Smooth muscle cell of the brain vasculature (primary cell): ENCODE measurements at regions not wholly inside any gene's neighbourhood (a gene's known extent, or its start where the extent isn't known, plus 50 kb on each side); places are given as distances from the start of the nearest gene placed in this dataset.
A peak's percentile ranks its signal among the peaks of the same experiment; 100 is the strongest.
"Not testable (repeated sequence)": the region's sequence is repeated elsewhere in the genome, so short reads cannot be mapped to it uniquely, and the experiment has no call there.

Experiments
- DNase-seq: peaks from one replicate; pipeline ENCODE4 v3.0.0-alpha.2; 2012; ENCODE audit warnings: low read depth, low spot score

- DNase-seq: no peak
These were observed 795.2 kb downstream of the TRIML1 start for GRCh38 chr4:188934320-188934962.

DNA sequence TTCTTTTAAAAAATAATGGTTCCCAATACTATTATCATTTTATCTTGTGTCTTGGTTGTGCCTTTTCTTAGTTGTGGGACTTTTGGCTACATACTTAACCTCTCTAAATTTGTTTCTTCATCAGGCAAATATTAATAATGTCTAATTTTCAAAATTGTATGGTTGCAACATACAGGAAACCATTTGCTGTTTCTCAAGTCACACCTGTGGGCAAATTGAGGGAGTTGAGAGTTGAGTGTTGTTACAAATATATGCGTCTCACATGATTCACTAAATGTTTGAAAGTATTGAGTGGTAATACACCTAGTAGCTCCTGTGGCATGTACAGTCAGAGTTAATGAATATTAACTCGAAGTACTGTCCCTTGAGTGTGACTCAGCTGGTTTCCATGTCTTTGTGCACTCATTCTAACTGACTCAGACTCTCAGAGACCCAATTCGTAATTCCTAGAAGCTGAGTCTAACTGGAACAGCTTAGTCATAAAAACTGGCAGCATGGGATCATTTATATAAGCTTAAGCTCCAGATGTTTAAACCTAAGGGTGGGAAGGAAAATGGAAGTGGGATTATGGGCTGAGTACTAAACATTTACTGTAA is 802.4 kb downstream of the TRIML1 start:
- peak; percentile 73 for DNase-seq

DNA sequence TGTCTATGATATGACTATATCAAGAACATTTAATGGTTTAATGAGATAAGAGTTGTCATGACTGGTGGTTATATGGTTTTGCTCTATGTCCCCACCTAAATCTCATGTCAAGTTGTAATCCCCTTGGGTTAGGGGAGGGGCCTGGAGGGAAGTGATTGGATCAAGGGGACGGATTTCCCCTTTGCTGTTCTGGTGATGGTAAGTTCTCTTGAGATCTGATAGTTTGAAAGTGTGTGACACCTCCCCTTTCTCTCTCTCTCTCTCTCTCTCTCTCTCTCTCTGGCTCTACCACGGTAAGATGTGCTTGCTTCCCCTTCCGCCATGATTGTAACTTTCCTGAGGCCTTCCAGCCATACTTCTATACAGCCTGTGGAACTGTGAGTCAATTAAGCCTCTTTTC is 803.4 kb downstream of the TRIML1 start:
- no peak for DNase-seq

DNA sequence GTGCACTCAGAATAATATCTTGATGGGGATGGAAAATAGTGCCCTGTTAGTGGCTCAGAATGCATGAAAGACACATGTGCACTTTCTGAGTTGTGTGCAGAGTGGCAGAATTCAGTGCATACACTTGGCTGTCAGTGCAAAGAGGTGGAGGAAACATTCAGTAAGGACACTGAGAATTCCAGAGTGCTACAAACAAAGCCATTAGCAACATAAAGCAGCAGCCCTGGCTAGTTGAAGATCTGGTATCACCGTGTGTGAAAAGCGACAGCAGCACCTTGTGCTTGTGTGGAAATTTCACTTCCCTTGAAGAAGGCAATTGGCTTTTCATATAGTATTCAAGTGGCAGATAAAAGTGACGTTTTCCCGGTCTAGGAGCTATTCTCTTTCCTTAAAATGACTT is 810.4 kb downstream of the TRIML1 start:
- DNase-seq: no peak

GRCh38 chr4:188955066-188955465 is 815.8 kb downstream of the TRIML1 start:
- no peak for DNase-seq

DNA sequence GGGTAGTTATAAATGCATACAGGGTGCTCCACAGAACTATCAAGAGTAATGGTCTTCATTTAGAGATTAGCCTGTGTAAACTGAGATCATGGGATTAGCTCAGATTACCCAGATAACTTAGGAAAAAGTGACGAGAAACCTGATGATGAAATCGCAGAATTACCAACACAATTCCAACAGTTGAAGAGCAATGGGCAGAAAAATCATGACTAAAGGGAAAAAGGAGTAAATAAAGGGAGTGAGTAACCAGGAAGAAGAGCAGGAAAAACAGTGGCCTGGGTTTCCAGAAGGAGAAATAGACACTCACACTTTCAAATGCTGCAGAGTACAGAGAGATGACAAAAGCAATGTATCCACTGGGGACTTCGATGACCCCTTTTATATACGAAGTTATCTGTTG is 817.3 kb downstream of the TRIML1 start:
- no peak for DNase-seq

GRCh38 chr4:188958346-188958745 is 819.1 kb downstream of the TRIML1 start:
- DNase-seq: no peak

DNA sequence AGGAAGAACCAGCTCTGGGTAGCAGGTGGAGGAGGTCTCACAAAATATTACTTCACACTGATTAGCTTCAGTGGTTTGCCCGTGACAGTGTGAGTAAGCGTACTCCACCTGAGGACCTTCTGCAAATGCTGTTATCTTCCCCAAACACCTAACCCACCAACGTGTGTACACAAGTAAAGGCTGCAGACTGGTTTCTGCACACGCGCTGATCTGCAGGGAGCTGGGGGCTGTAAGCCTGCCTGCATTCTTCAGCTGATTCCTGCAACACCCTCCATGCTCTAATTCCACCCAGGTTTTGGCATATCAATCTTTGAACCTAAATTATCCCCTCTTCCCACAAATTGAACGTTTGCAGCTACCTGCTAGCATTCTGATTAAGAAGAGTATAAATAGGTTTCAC is 820.2 kb downstream of the TRIML1 start:
- no peak for DNase-seq

- DNase-seq: peak; percentile 54
These were observed 821.3 kb downstream of the TRIML1 start for GRCh38 chr4:188960411-188961093.

- peak; percentile 13 for DNase-seq
These were observed 831.9 kb downstream of the TRIML1 start for GRCh38 chr4:188971125-188971524.

- no peak for DNase-seq
These were observed 836.0 kb downstream of the TRIML1 start for GRCh38 chr4:188975271-188975670.

DNA sequence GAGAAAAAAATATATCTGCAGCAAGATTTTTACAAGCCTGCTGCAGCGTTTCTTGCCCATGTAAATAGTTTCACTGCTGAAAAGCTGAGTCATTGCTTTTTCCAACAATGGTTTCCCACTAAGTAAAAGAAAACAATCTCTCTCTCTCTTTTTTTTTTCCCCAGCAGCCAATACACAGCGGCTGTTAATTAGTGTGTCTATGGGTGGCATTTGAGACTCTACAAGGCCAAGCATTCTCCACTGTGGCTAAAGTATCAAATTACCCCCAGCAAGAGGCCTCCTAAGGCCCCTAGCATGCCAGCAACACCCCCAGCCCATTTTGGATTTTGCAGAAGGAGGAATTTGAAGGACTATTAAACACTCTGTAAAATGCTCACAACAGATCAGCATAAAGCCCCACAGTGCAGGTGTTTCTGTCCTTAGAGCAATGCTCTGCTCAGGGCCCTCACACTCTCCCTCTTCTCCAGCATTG is 837.4 kb downstream of the TRIML1 start:
- DNase-seq: peak; percentile 53

GRCh38 chr4:188977232-188977631 is 838.0 kb downstream of the TRIML1 start:
- not testable (repeated sequence) for DNase-seq

GRCh38 chr4:188984518-188984917 is 845.3 kb downstream of the TRIML1 start:
- no peak for DNase-seq

DNA sequence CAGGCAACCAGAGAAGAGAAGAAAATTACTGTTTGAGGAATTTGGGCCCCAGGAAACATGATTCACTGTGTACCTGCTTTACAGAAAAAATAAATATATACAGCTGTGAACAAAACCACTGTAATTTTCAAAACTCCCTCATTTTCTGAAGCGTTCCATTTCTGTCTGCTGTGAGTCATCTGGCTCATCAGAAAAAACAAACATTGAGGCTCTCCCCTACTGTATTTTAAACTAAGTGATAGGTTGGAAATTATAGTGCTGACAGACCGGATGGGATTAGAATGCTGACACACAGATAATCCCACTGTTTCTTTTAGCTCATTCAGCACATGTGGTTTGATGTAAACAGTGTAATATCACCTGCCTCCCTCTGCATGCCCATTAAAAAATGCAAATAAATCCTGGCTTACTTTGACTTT is 847.0 kb downstream of the TRIML1 start:
- DNase-seq: peak; percentile 64

DNA sequence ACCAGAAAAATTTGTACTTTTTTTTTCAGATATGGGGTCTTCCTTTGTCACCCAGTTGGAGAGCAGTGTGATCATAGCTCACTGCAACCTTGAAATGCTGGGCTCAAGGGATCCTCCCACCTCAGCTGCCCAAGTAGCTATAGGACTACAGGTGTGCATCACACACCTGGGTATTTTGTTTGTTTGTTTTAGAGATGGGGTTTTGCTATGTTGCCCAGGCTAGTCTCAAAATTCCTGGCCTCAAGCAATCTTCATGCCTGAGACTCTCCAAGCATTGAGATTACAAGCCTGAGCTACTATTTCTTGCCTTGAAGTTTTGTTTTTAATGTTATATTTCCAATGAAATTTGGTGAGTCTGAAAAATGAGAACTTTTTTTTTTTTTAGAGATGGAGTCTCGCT is 847.8 kb downstream of the TRIML1 start:
- DNase-seq: no peak

DNA sequence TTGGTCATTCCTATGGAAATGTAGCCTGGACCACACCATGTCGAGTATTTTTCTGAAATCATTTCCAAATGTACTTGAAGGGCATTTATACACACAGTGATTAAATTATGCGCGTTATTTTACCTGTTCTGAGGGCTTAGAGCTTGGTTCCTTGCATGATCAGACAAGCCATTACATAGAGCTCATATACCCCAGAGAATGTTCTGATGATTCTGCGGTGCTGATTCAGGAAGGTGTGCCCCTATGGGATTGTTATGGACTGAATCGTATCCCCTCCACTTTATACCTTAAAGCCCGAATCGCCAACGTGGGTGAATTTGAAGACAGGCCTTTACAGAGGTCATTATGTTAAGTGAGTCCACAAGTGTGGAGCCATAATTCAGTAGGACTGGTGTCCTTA is 848.9 kb downstream of the TRIML1 start:
- no peak for DNase-seq

GRCh38 chr4:188989371-188989770 is 850.1 kb downstream of the TRIML1 start:
- DNase-seq: no peak

DNA sequence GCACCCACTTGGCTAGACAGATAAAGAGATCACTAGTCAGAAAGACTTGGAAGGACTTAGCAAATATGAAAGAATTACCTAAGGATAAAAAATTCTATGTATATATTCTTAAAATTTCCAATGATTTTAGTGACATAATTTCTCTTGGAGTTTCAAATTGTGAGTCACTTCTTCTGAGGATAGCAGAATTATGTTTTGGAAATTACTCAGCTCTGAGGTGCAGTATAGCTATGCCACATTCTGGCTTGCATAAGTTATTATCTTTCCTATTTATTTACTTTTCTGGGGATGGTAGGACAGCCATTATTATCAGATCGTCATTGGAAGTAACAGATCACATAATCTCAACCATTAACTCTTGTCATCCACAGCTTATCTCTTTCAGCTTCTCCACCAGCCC is 853.5 kb downstream of the TRIML1 start:
- no peak for DNase-seq

- no peak for DNase-seq
These were observed 854.6 kb downstream of the TRIML1 start for GRCh38 chr4:188993871-188994270.

- no peak for DNase-seq
These were observed 862.2 kb downstream of the TRIML1 start for GRCh38 chr4:189001283-189001970.

DNA sequence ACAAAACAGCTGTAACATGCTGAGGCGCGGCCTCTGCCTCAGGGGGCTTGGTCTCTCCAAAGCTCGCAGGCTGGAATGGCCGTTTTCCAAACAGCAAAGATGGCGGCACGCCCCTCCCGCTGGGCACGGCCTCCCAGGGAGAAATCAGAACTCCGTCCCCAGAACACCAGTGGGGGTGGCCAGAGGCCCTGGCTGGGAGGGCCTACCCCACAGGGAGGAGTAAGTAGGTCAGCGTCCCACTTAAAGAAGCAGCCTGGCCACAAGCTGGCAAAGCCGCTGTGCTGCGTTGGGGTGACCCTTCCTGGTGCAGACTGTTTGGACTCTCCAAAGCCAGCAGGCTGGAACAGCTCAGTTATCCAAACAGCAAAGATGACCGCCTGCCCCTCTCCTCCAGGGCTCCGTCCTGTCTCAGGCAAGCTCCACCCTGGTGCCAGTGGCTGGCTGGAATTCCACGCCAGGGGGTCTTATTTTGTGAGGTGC is 862.8 kb downstream of the TRIML1 start:
- DNase-seq: no peak
